HG03521 (cell line): ENCODE measurements at regions not wholly inside any gene's neighbourhood (a gene's known extent, or its start where the extent isn't known, plus 50 kb on each side); places are given as distances from the start of the nearest gene placed in this dataset.

ENCODE experiments used
- ATAC-seq: cut with Tn5 transposase; IDR thresholded peaks from one replicate; pipeline ENCODE4 v1.9.1; 2021; ENCODE audit warnings: mild to moderate bottlenecking, moderate library complexity; ENCODE audit not compliant: unreplicated experiment

DNA sequence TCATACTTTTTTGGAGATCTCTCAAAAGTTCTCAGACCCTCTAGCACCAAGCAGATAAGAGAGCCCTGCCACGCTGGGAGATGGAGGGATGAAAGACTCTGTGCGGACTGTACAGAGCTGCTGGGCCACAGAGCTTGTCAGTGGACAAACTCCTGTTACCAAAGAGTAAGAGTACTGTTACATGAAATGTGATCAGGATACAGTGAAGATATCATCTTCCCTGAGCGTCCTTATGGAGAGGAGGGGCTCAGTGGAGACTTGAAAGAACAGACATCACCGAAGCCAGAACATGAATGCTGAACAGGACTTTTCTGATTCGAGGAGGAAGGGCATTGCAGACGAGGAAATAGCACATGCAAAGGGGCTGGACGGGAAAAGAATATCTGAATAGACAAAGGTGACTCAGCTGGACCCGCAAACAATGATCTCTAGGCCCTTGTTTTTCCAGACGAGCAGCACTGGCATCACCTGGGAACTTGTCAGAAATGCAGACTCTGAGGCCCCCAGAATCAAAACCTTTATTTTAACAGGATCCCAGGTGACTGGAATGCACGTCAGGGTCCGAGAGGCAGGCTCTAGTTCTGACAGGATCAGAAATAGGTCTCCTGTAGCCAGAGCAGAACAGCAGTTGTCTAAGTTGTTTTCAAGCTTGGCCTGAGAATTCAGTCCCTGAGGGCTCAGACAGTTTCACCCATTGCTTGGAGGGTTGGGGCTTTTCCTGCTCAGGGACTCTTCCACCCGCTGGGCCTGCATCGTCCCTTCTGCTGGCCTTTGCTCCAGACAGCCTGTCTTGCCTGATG is 277.9 kb downstream of the RPLP1 start:
- ATAC-seq: no peak

DNA sequence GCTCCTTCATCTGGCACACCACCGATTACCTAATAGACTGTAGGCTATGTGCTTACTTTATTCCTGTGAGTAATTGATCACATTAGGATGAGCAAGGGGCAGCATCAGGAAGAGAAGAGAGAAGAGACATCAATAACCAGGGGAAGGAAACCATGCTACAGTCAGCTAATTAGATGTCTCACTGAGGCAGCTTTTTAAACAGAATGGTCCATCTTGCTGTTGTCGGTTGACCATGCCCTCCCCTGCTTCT is 278.4 kb downstream of the RPLP1 start:
- ATAC-seq: no peak

DNA sequence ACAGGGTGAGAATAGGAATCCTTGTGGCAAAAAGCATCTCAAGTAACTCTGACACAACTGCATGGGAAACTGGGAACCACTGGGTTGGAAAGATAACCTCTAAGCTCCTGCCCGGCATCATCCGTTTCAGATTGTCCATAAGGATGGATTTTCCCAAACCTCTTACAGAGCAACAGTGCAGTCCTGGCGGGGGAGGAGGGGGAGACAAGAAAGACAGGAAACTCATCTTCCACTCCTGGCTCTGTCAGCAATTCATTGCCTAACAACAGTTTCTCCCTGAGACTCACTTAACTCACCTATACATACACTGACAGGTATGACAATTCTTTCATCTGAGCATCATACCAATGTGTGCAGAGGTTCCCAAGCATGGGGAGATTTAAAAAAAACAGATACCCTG is 279.0 kb downstream of the RPLP1 start:
- ATAC-seq: no peak

DNA sequence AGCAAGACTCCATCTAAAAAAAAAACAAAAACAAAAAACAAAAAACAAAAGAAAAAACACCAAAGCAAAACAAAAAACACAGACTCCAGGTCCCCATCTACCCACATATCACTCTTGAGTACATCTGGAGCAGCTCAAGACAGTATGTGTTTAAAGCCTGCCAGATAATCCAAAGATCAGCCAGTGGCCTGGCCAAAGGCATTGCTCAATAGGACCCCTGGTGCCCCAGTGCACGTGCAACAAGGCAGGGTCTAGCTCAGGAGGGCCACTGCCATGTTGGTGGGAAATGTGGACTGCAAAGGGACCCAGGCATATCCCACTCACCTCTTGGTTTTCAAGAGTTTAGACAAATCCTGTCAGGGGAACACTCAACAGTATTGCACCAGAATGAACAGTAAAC is 279.5 kb downstream of the RPLP1 start:
- ATAC-seq: no peak

GRCh38 chr15:69734699-69735098 is 282.1 kb downstream of the RPLP1 start:
- no peak for ATAC-seq

DNA sequence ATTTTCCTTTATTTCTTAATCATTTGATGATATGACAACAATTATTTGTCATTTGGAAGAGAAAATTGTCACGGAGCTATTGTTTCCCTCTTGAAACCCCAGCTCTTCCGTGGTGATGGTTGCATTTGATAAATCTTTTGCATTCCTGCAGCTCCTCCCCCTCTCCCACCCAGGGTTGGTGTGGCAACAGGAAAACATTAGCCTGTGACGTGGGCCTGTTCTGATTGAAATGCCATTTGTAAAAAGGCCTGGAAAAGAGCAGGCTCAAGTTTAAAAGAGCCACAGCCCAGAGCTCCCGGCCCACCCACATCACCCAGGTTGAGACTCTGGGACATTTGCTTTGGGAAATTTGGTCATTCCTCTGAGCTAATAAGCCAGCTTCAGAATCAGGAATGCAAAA is 282.5 kb downstream of the RPLP1 start:
- ATAC-seq: no peak

DNA sequence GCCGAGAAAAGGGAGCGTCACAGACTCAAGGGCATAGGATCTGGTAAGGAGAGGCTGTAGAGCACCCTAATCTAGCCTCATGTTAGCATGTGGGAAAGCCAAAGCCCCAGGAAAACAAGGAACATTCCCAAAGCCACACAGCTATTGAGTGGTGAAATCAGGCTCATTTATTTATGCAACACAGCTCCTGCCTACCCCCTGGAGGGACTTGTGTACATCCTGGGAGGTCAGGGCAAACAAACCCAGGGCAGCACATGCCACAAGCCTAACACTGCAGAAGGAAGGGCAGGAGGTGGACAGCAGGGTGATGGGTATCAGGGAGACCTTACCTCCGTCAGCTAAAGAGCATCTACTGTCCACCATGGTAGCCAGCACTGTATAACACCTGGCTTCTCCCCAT is 283.5 kb downstream of the RPLP1 start:
- ATAC-seq: no peak

- ATAC-seq: no peak
These were observed 285.3 kb downstream of the RPLP1 start for GRCh38 chr15:69737916-69738315.

GRCh38 chr15:69740684-69741083 is 288.1 kb downstream of the RPLP1 start:
- ATAC-seq: no peak

- no peak for ATAC-seq
These were observed 289.7 kb downstream of the RPLP1 start for GRCh38 chr15:69742361-69742760.

DNA sequence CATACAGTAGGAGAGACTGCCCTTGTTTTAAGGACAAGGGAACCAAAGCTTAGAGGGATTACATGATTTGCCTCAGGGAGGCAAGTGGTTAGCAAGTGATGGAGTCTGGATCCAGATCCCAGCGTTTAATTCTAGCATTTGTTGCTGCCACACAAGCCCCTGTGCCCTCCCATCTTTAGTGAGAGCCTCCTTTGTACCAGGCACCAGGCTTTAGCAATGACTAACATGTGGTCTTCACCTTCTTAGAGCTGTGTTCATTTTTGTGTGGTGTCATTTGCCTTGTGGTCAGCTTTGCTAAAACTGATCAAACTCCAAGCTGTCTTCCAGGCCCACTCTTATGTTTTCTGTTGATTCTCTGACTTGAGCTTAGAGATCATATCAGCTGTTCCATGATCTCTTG is 290.5 kb downstream of the RPLP1 start:
- ATAC-seq: no peak

GRCh38 chr15:69744391-69745162 is 292.0 kb downstream of the RPLP1 start:
- ATAC-seq: no peak

GRCh38 chr15:69747193-69747592 is 294.6 kb downstream of the RPLP1 start:
- ATAC-seq: no peak

- no peak for ATAC-seq
These were observed 295.5 kb downstream of the RPLP1 start for GRCh38 chr15:69748131-69748530.

GRCh38 chr15:69748576-69749185 is 296.1 kb downstream of the RPLP1 start:
- ATAC-seq: no peak

- no peak for ATAC-seq
These were observed 296.7 kb downstream of the RPLP1 start for GRCh38 chr15:69749274-69749673.

DNA sequence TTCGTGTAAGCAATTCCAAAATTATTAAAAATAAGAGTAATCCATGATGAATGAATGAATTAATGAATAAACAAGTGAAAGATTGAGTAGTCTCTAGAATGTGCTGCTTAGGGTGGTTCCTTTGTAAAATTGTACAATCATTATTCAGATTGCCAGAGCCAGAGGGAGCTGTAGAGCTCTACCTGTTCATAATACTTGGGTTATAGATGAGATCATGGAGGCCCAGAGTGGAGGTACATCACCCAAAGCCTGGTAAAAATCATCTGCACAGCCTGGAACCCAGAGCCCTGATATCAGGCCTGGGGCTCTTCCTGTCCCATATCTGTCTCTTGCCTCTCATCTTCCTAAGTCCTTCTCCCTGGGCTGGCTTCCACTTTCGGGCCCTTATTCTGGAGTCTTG is 297.2 kb downstream of the RPLP1 start:
- no peak for ATAC-seq

DNA sequence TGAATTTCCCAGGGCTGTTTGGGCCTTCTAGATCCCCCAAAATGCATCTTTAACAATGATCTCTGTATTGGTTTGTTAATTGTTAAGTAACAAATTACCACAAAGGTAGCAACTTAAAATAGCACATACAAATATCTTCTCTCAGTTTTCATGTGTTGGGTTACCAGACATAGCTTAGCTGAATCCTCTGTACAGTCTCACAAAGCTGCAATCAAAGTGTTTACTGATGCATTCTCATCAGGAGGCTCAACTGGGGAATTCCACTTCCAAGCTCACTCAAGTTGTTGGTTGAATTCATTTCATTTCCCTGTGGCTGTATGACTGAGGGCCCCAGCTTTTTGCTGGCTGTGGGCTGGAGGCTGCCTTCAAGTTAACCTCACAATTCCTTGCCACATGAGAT is 297.6 kb downstream of the RPLP1 start:
- ATAC-seq: no peak

DNA sequence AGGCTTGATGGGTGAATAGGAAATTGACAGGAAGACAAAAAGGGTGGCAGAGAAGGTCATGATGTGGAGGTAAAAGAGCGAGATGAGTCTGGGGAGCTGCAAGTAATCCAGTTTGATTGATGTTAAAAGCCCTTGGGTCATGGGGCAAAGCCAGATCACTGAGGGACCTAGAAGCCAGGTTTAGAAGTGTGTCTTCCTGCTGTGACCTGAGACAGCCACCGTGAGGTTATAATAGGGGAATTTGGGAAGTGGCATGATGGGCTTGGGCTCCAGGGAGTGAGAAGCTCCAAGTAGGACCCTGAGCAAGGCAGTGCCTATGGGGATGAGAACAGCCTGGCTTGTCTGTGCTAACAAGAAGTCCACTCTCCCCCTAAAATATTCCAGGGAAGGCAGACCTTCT is 298.5 kb downstream of the RPLP1 start:
- ATAC-seq: no peak

GRCh38 chr15:69751566-69751965 is 298.9 kb downstream of the RPLP1 start:
- ATAC-seq: no peak

- ATAC-seq: no peak
These were observed 301.2 kb downstream of the RPLP1 start for GRCh38 chr15:69753867-69754266.

GRCh38 chr15:69754313-69754712 is 301.7 kb downstream of the RPLP1 start:
- ATAC-seq: no peak
